GM12878 (cell line): ENCODE measurements at regions not wholly inside any gene's neighbourhood (a gene's known extent, or its start where the extent isn't known, plus 50 kb on each side); places are given as distances from the start of the nearest gene placed in this dataset.

Source experiments
- ATAC-seq: fragments of 200-7000 bp; cut with Tn5 transposase; 3 replicates; pipeline ENCODE4 v1.9.1; 2020; ENCODE audit warnings: mild to moderate bottlenecking, moderate library complexity
- BruUV-seq: library from RNA; stranded (reverse); fragments of 400-500 nt; replicated peaks from 2 replicates; lab custom pipeline; 2021; lab: Mats Ljungman, UMichigan
- CTCF ChIA-PET: fragments of 300-600 bp; sonication (Branson Sonifier 250); formaldehyde crosslinking; extraction: SDS; loops from one replicate; lab custom pipeline; 2021; ENCODE audit warnings: inconsistent platforms; lab: Yijun Ruan, JAX
- POLR2A ChIA-PET: fragments of 350-600 bp; formaldehyde crosslinking; extraction: SDS; loops from one replicate; lab custom pipeline; 2021; ENCODE audit warnings: inconsistent platforms; lab: Charles Lee
- RAD21 ChIA-PET: fragments of 300-600 bp; sonication (Branson Sonifier 250); formaldehyde crosslinking; loops from one replicate; lab custom pipeline; 2023; ENCODE audit warnings: antibody characterized with exemption; ENCODE audit not compliant: unreplicated experiment; lab: Charles Lee
- SMC1A ChIA-PET: fragments of 300-600 bp; sonication (Branson Sonifier 250); formaldehyde crosslinking; loops from one replicate; lab custom pipeline; 2023; ENCODE audit not compliant: unreplicated experiment, uncharacterized antibody; lab: Charles Lee
- DNase-seq: peaks from one replicate; pipeline ENCODE4 v3.0.0-alpha.2; 2011; ENCODE audit warnings: low read depth, low spot score
- FAIRE-seq: peaks from 3 replicates; lab custom pipeline; 2011; peaks lifted over from hg19 to GRCh38; lab: Jason Lieb, UNC
- H2AFZ ChIP-seq: 2 replicates; pipeline ENCODE4 v1.6.0; 2011; ENCODE audit warnings: low read depth, low read length, control low read depth; ENCODE audit not compliant: control insufficient read depth
- H3K27ac ChIP-seq: 2 replicates; pipeline ENCODE4 v1.5.1; 2011; ENCODE audit warnings: control low read depth; ENCODE audit not compliant: control insufficient read depth, insufficient read depth
- H3K27me3 ChIP-seq, 2 experiments: replicated peaks in 1 of 2; 2 replicates each; pipeline versions ENCODE4 v1.6.0 to v1.6.1; 2011; ENCODE audit warnings: low read length in 1 of 2; ENCODE audit not compliant: control insufficient read depth in 2 of 2, insufficient read depth in 2 of 2
- H3K36me3 ChIP-seq, 2 experiments: 2 replicates each; pipeline ENCODE4 v1.5.1; 2011; ENCODE audit warnings: low read length in 1 of 2; ENCODE audit not compliant: control insufficient read depth in 2 of 2, insufficient read depth in 2 of 2
- H3K4me1 ChIP-seq: 2 replicates; pipeline ENCODE4 v1.6.1; 2011; ENCODE audit warnings: mild to moderate bottlenecking, low read length, moderate library complexity, mixed read lengths; ENCODE audit not compliant: control insufficient read depth, insufficient read depth
- H3K4me2 ChIP-seq: 2 replicates; pipeline ENCODE4 v1.6.0; 2011; ENCODE audit warnings: control low read depth; ENCODE audit not compliant: control insufficient read depth, insufficient read depth
- H3K4me3 ChIP-seq: fragments of 200-600 bp; sonication (generic); 2 replicates; pipeline ENCODE4 v1.5.1; 2016
- H3K79me2 ChIP-seq: 2 replicates; pipeline ENCODE4 v1.6.0; 2011; ENCODE audit warnings: low read length; ENCODE audit not compliant: control insufficient read depth, insufficient read depth
- H3K9ac ChIP-seq: 2 replicates; pipeline ENCODE4 v1.8.0; 2011; ENCODE audit warnings: low read length, control low read depth, mixed read lengths; ENCODE audit not compliant: control insufficient read depth, insufficient read depth
- H3K9me3 ChIP-seq: replicated peaks from 3 replicates; pipeline ENCODE4 v1.5.1; 2011; ENCODE audit warnings: mild to moderate bottlenecking, low read length; ENCODE audit not compliant: control insufficient read depth, insufficient read depth
- H4K20me1 ChIP-seq: 2 replicates; pipeline ENCODE4 v1.6.0; 2011; ENCODE audit not compliant: control insufficient read depth, insufficient read depth
- BCL11A ChIP-seq: IDR thresholded peaks from 2 replicates; pipeline ENCODE4 v1.6.1; 2011; ENCODE audit warnings: low read depth, low read length
- BHLHE40 ChIP-seq, 2 experiments: fragments of 450-650 bp in 1 of 2; IDR thresholded peaks; 2 replicates each; pipeline ENCODE4 v1.6.1; 2011 to 2017; ENCODE audit warnings: low read depth in 2 of 2, borderline replicate concordance in 1 of 2, improper control_type of control experiment in 1 of 2, low read length in 1 of 2, mild to moderate bottlenecking in 1 of 2
- EGR1 ChIP-seq, 2 experiments: IDR thresholded peaks; 1 replicate in 1 of 2; 2 replicates in 1 of 2; pipeline ENCODE4 v1.6.1; 2011 to 2012; ENCODE audit warnings: low read depth in 2 of 2, low read length in 2 of 2, borderline replicate concordance in 1 of 2, mild to moderate bottlenecking in 1 of 2, moderate library complexity in 1 of 2
- IRF4 ChIP-seq: IDR thresholded peaks from 2 replicates; pipeline ENCODE4 v1.6.1; 2011; ENCODE audit warnings: low read depth, low read length
- MTA2 ChIP-seq: fragments of 450-650 bp; IDR thresholded peaks from 2 replicates; pipeline ENCODE4 v1.6.1; 2016; ENCODE audit warnings: low read depth, mild to moderate bottlenecking, moderate library complexity
- NR2F1 ChIP-seq: fragments of 450-650 bp; conservative IDR thresholded peaks from 2 replicates; pipeline ENCODE4 v1.6.1; 2017; ENCODE audit warnings: mild to moderate bottlenecking
- POLR2A ChIP-seq: IDR thresholded peaks from 2 replicates; pipeline ENCODE4 v1.6.1; 2011; ENCODE audit warnings: low read depth, mild to moderate bottlenecking, low read length
- RUNX3 ChIP-seq: IDR thresholded peaks from 2 replicates; pipeline ENCODE4 v1.6.1; 2012; ENCODE audit warnings: low read length, inconsistent platforms
- WGBS: methylation state at CpG from one replicate; pipeline ENCODE4 v1.1.6; 2016; ENCODE audit warnings: low lambda C conversion rate; ENCODE audit not compliant: insufficient replicate concordance, insufficient coverage; ENCODE audit errors: missing lambda C conversion rate; 5-methylcytosine and 5-hydroxymethylcytosine counted together
- in situ Hi-C: fragments of 300-500 bp; cut with MboI; formaldehyde crosslinking; loops from 9 replicates; pipeline ENCODE4 v1.14.3; 2018; ENCODE audit warnings: mixed read lengths
- intact Hi-C: fragments of 100-400 bp; cut with micrococcal nuclease; formaldehyde crosslinking; loops from one replicate; pipeline ENCODE4 v1.14.2; 2022; ENCODE audit not compliant: unreplicated experiment

- Histone ChIP-seq H2AFZ (peak overlapping the region; percentile 42; the same call in 1 of the 2 replicates), H3K4me3 (no peak overlapping the region), H3K4me2 (peak overlapping the region; percentile 54), H3K9me3 (peaks cover 7% of the 10 kb centered on the region), H3K27me3 (no peaks in the 10 kb centered on the region), H4K20me1 (no peaks in the 10 kb centered on the region), H3K27ac (peak overlapping the region; percentile 18; the same call in 1 of the 2 replicates), H3K36me3 (no peaks in the 10 kb centered on the region), H3K4me1 (peaks cover 24% of the 10 kb centered on the region), H3K79me2 (no peaks in the 10 kb centered on the region), H3K9ac (no peak overlapping the region)
- TF ChIP-seq EGR1 (IDR thresholded peaks at IDR 0.05; ENCODE audit: borderline replicate concordance in 1 of 2, low read depth in 2 of 2, low read length in 2 of 2) (no peak), POLR2A (no peak), BHLHE40 (IDR thresholded peaks at IDR 0.05; ENCODE audit: borderline replicate concordance in 1 of 2, low read depth in 2 of 2, low read length in 1 of 2) (peak; percentile 18 to 28; a peak in 1 of 4 replicates), BCL11A (0 out of 2 replicates have a peak, but pooled peaks have one; percentile 15), MTA2 (peak; percentile 37; the same call in 1 of the 2 replicates), RUNX3 (peak; percentile 57), NR2F1 (peak; percentile 52), IRF4 (0 out of 2 replicates have a peak, but pooled peaks have one; percentile 37)
- in situ Hi-C loops (no loop called here), intact Hi-C loops (loop anchor here (1.0 kb wide), 1 partner anchor 73 kb away; no protein-coding TSS in a partner anchor)
- 29% methylated on average over 2 of the region's 2 CpGs for WGBS
- ATAC-seq, result peak; percentile 80
- peak; percentile 51 for DNase-seq
- FAIRE-seq, result peak; percentile 74
- POLR2A ChIA-PET, result interaction anchor here (0.6 kb wide), 1 partner anchor 15 kb away, joined by 3 read pairs; no protein-coding TSS in a partner anchor
- SMC1A ChIA-PET, result interaction anchor here (0.7 to 2.6 kb wide), 14 partner anchors 9 to 287 kb away, joined by 3 to 17 read pairs (median 5); no protein-coding TSS in a partner anchor
- CTCF ChIA-PET, result interaction anchor here (0.8 to 2.6 kb wide), 5 partner anchors 10 to 74 kb away, joined by 3 to 13 read pairs (median 3); no protein-coding TSS in a partner anchor
- RAD21 ChIA-PET, result interaction anchor here (0.7 to 3.5 kb wide), 8 partner anchors 9 to 256 kb away, joined by 3 to 26 read pairs (median 5); no protein-coding TSS in a partner anchor
- no TSS peak for BruUV-seq
These were observed 89.6 kb upstream of the TOX2 start for GRCh38 chr20:43825051-43825402.
